NCI-H1436 treated with DMSO at 0.1 percent for 48 hours (cell line): ENCODE measurements at regions not wholly inside any gene's neighbourhood (a gene's known extent, or its start where the extent isn't known, plus 50 kb on each side); places are given as distances from the start of the nearest gene placed in this dataset.
"Not testable (repeated sequence)": the region's sequence is repeated elsewhere in the genome, so short reads cannot be mapped to it uniquely, and the experiment has no call there.

Experiments
- DNase-seq: peaks from one replicate; lab custom pipeline; 2025; lab: John Stamatoyannopoulos, UW

DNA sequence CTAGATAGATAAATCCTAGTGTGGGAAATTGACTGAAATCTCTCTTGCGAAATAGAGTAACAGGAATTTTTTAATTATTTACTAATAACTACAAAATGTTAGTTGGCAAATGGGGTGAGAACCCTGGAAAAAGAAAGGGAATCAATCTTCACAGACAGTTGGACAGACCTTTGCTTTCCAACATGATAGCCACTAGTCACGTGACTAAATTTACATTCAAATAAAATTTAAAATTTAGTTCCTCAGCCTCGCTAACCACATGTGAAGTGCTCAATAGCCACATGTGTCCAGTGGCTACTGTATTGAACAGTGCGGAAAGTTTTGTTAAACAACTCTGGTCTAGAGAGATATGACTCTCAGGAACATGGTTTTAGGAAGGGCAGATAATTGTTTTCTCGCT, 289.9 kb upstream of the RASA1 start:
- DNase-seq, result no peak

DNA sequence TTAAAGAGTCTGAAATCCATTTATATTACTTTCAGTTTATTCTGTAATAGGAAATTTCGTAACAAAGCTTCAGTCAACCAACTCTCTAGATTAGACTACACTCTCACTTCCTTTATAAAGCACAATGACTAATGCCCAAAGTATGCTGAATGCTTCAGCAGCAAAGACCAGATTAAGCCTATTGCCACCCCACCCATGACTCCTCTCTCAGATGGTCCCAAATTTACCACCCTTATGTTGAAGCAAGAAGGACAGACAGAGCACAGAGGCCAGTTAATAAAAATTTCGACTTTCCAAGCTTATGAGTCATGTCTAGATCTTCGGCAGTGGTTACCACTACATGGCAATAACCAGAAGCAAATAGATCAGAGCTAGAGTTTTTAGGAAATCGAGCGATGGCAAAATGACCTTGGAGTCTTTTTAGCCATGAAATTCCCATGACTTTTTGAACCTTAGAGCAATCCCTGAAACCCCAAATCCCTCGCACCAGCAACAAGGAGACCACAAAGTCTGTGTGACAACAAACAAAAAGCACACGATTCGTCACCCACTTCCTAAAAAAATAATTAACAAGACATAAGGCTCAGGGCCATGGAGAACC, 287.8 kb upstream of the RASA1 start:
- no peak for DNase-seq

DNA sequence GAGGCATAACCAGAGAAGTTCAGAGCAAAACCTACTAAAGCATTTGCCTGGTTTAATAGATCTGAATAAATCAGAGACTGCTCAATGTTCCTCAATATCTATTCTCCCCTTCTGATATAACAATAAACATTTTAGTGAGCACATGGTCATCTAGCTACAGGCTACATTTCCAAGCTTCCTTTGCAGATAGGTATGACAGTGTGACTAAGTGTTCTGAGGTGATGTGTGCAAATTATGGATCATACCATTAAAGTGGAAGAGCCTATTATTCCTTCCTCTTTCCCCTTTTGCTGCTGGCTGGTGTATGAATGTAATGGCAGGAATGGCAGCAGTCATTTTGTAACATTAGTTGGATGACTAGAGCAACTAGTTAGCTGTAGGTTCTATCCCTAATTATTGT, 285.8 kb upstream of the RASA1 start:
- no peak for DNase-seq

DNA sequence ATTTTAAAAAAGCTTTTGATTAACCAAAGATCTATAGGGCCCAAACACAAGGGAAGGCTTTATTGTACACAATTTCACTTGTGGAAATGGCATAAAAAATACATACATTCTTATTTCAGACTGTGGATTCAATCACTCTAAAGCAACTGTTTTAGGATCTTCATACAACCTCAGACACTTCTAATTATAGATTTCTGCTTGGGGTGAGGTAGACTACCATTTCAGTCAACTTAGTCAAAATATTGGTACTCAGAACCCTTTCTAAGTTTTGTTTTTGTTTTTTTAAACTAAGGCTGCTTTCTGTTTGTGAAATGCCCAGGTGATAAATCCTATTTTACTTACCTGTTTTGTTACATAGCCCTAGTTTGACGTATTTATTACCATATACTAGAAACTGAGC, 284.5 kb upstream of the RASA1 start:
- DNase-seq, result no peak

DNA sequence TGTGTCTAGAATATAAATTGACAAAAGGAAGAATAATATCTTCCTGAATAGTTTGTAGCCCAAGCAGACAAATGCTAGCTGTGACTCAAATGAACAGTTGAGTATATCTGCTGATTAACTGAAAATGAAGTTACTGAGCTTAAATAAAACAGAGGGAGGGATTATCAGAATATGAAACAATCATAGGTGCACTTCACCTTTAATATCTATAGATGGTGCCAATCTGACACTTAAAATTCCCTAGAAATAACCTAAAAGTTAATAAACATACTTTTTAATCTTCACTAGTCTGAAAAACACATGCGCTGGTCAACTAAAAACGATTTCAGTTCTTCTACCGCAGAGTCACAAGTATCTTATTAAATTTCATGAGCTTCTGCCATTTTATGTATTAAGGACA, 280.8 kb upstream of the RASA1 start:
- no peak for DNase-seq

DNA sequence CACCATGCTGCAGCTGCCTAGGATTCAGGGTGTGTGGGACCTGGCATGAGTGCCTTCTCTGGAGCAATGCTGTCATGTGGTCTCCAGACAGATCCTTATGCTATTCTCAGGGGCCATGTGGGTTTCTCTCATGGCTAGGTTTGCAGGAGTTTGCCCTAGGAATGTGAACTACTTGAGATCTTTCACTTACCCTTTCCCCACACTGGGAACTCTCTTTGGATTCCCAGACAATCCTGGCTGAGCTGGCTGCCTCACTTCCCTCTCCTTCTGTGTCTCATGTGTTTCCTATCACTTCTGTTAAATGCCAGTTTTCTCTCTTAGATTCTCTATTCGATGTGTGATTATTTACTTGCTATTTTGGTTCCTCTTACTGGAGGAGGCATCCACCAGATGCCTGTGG, 270.2 kb upstream of the RASA1 start:
- no peak for DNase-seq

DNA sequence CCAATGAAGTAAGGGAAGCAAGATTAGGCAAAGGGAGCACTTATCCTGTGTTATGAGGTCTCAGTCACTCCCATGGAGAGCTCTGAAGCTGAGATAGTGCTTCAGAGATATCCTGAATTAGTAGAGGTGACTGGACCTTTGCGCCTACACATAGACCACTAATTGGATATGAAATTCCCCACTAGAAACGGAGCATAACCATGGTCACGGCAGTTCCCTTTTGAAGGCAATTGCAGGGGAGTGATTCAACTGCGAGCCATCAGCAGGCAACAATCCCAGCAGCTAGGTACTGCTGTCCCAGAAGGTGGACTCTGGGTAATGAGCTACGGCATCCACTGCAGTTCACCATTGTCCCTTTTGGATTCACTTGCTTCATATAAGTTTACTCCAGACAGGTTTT, 267.7 kb upstream of the RASA1 start:
- no peak for DNase-seq

DNA sequence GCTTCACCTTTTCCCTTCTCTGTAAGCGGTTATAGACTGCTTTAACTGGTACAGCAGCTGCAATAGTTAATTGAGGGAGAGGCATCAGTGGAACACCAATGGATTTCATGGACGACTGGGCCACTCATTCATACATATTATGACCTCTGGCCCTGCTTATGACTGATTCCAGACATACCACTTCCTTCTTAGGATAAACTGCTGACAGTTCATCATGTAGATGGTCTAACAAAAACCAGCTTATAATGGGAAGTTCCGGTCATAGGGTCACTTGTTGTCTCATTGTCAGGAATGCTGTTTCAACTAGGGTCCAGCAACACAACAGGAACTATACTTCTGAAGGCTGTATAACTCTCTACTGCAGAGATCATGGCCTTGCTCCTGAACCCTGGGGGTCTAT, 265.2 kb upstream of the RASA1 start:
- no peak for DNase-seq

DNA sequence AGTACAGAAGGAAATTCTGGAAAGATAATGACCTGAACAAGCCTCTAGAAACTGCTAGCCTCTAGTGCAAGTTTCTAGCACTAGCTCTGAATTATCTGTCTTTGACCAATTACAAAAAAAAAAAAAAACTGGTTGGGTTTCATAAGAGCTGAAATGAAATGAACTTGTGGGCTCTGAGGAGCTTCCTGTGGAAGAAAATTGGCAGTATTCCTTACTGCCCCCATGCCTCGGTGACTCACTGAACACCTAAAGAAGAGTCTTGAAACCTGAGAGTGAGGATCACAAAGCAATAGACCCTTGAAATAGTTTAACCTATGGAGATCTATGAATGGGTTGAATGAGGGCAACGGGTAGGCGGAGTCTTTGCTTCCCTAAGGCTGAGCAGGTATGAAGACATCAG, 263.6 kb upstream of the RASA1 start:
- DNase-seq, result no peak

DNA sequence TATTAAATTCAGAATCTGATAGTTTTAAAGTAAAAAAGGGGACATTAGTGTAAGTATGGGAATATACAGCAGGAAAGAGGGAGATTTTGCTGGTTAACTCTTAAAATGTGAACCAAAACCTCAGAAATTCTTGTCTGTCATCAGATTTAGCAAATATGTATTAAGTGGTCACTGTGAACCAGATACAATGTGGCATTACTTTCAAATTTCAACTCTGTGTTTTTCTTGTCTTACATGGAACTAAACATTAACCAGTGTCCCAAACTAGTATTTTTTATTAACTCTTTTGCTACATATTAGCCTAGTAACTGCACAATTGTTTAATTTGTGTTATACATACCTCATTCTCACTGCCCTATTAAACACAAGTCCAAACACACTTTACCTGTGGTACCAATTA, 259.9 kb upstream of the RASA1 start:
- DNase-seq, result no peak

DNA sequence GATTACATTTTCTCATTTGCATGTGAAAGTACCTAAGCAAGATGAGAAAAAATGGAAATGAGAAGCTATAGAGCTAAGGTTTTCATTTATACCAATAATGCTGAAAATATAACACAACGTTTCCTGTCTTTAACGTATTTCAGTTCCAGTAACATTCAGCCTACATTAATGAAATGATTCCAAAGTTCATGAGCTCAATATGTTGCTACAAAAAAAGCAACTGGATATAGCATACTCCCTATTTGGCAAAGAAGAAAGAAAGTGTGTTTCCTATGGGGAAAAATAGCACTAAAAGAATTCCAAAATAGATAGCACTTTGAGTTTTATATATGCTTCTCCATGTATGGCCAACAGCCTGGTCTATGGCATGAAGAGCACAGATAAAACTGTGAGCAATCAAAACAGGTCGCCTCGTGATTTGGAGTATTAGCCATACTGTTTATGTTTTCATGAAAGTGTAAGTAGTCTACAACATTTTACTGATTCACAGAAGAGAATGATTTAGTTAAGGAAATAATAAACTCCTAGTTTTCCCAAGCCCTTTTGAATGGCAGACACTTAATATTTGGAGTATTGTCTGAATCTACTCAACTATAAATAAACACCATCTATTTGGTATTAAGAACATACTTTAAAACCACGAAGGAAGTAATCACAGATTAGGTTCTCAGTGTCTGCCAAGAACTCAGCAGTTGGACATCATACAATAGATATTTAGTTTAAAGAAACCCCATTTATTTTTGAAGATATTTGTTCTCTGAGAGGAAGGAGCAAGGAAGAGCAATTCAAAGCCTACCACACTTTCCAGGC, 258.7 kb upstream of the RASA1 start:
- DNase-seq, result no peak

DNA sequence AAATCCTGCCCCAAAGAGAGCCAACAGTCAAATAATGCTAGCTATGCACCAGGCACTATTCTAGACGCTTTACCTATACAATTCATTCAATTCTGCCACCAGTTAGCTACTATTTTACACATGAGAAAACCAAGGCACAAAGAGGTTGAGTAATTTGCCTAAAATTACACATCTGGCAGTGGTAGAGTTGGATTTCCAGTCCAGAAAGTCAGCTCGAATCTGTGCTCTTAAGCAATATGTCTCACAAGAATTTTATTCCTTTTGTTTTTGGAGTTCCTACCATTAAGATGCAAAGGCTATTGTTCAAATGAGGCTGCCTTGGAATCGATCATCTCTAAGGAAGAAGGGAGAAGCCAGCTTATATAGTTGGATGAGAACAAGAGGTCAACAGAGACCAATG, 256.9 kb upstream of the RASA1 start:
- DNase-seq, result no peak

DNA sequence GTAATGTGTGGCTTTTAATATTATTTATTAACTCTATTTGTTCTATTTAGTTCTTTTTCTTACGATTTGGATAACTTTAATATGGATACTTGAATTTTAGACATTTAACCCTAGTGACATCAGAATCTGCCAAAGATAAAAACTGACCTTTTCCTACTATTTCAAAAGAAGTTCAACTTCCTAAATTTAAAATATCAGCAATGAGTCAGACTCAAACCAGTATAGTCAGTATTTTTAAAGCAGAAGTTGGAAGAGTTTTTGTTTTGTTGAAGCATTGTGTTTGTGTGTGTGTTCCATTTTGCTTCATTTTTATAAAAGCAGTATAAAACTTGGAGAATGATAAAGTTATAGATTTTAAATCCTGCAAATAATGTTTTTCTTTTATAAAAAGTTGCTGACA, 251.8 kb upstream of the RASA1 start:
- no peak for DNase-seq

DNA sequence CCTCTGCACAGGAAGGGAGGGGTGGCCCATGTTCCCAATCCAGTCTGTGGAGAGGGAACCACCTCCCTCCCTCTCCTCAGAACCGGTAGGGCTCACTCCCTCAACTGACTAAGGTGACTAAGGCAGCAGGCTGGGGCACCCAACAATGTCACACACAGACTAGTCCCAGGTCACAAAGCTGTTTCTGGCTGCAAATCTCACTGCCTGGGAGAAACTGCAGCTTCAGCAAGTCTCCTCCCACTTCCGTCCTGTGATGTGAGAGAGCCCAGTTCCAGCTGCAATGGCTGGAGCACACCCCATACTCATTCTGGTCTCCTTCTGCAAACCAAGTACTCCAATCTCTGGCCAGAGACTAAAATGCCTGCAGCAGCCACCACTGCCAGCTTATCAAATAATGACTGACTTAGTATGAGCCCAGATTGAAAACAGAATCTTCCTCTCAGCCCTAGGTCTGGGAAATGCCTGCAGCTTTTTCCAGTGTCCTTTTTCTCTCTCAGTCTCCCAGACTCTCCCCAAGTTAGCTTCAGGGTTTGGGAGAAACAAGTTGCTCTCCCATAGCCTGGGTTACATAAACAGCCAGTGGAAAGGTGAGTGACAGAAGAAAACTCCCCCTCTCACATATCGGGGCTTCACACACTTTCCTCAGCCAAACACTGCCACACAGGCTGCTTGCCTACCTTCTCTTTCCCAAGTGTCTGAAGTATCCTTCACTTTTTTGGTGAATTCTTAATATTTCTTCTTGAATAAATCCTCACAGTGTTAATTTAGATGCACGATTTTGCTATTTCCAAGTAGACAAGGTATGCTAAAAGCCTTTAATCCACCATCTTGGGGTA, 247.4 kb upstream of the RASA1 start:
- DNase-seq, result no peak

DNA sequence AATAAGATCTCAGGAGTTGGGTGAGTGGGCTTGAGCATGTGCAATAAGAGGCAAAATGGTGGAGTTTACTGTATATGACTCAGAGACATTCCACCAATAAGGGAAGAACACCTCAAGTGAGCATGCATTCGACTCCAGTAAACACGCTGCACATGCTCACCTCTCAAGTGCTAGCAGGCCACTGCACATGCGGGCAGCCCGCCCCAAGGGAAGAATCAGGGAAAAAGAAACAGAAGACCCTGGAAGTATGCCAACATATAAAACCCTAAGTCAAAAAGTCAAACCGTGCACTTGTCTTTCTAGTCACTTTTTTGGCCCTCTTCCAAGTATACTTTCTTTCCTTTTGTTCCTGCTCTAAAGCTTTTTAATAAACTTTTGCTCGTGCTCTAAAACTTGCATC, 245.3 kb upstream of the RASA1 start:
- DNase-seq, result no peak

DNA sequence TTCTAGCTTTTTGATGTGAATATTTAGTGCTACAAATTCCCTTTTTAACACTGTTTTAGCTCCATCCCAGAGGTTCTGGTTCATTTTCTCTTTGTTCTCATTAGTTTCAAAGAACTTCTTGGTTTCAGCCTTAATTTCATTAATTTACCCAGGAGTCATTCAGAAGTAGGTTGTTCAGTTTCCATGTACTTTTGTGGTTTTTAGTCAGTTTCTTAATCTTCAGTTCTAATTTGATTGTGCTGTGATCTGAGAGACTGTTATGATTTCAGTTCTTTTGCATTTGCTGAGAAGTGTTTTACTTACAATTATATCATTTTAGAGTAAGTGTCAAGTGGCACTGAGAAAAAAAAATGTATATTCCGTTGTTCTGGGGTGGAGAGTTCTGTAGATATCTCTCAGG, 240.1 kb upstream of the RASA1 start:
- DNase-seq, result no peak

DNA sequence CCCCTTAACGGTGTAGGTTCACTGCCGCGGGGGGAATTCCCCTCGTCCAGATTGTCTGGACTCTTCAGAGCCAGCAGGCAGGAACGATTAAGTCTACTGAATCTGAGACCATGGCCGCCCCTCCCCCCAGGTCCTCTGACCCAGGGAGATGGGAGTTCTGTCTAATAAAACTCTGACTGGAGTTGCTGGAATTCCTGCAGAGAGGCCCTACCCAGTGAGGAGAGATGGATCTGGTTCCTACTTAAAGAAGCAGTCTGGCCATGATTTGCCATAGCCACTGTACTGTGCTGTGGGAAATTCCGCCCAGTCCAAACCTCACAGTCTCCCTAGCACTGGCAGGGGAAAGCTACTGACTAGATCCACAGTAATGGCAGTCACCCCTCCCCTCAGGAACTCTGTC, 237.7 kb upstream of the RASA1 start:
- DNase-seq, result no peak

DNA sequence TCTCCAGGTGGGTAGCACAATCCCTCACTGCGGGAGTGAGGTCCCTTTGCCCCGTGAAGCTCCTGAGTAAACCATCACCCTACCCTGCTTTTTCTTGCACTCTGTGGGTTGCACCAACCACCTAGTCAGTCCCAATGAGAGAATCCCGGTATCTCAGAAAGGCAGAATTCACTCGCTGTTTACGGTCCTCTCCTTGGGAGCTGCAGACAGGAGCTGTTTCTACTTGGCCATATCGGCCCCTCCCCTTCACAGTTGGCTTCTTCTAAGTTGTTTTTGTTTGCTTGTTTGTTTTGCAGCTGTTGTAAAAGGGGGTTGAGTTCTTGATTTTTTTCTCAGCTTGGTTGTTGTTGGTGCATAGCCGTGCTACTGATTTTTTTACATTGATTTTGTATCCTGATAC, 237.0 kb upstream of the RASA1 start:
- no peak for DNase-seq

DNA sequence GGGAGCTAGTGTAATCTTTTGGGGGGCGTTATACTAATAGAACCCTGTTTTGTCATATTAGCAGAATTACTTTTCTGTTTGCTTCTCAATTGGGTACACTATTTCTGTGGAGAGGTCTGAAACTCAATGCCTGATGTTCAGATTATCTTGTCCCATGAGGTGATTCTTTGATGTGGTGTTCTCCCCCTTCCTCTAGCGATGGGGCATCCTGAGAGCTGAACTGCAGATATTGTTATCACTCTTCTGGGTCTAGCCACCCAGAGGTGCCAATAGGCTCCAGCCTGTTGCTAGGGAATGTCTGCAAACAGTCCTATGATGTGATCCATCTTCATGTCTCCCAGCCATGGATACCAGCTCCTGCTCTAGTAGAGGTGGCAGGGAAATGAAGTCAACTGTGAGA, 233.1 kb upstream of the RASA1 start:
- no peak for DNase-seq

DNA sequence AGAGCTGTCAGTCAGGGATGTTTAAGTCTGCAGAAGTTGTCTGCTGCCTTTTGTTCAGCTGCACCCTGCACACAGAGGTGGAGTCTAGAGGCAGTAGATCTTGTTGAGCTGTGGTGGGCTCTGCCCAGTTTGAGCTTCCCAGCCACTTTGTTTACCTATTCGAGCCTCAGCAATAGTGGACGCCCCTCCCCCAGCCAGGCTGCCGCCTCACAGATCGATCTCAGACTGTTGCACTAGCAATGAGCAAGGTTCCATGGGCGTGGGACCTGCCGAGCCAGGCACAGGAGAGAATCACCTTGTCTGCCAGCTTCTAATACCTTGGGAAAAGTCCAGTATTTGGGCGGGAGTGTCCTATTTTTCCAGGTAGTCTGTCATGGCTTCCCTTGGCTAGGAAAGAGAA, 225.1 kb upstream of the RASA1 start:
- DNase-seq, result no peak

DNA sequence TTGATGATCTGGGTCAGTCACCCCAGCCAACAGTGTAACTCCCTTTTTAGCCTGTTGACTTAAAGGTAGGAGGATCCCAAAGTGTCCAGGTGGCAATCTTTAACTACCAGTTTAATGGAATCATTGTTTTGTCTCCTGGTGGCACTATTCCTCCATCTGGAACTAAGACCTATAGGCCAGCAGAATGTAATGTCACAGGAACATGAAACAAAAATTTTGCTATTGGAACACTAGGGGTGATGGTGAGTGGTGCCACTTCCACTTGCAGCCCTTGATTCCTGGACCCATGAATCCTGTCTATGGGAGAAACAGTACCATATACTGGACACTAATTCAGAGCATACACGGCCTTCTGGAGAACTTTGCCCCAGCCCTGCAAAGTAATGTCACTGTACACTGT, 219.5 kb upstream of the RASA1 start:
- no peak for DNase-seq

DNA sequence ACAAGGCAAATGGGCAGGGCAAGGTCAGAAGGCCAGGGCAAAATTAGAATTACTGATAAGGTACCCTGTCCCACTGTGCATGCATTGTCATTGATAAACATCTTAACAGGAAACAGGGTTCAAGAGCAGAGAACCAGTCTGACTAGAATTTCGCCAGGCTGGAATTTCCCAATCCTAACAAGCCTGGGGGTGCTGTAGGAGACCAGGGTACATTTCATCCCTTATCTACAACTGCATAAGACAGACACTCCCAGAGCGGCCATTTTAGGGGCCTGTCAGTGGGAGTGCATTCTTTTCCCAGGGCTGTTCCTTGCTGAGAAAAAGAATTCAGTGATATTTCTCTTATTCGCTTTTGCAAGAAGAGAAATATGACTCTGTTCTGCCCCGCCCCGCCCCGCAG, 218.7 kb upstream of the RASA1 start:
- not testable (repeated sequence) for DNase-seq

DNA sequence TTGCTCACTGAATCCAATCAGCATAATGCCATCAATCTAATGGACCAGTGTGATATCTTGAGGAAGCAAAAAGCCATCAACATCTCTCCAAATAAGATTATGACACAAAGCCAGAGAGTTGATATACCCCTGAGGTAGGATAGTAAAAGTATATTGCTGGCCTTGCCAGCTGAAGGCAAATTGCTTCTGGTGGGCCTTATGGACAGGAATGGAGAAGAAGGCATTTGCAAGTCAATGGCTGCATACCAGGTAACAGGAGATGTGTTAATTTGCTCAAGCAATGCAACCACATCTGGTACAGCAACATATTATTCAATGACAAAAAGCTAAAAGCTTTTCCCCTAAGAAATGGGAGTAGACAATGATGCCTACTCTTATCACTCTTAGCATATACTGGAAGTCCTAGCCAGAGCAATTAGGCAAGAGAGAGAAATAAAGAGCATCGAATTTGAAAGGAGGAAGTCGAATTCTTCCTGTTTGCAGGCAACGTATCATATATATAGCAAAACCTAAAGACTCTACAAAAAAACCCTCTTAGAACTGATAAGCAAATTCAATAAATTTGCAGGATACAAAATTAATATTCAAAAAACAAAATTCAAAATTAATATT, 216.1 kb upstream of the RASA1 start:
- no peak for DNase-seq
